ENCODE measurements at regions not wholly inside any gene's neighbourhood (a gene's known extent, or its start where the extent isn't known, plus 50 kb on each side); places are given as distances from the start of the nearest gene placed in this dataset.

DNA sequence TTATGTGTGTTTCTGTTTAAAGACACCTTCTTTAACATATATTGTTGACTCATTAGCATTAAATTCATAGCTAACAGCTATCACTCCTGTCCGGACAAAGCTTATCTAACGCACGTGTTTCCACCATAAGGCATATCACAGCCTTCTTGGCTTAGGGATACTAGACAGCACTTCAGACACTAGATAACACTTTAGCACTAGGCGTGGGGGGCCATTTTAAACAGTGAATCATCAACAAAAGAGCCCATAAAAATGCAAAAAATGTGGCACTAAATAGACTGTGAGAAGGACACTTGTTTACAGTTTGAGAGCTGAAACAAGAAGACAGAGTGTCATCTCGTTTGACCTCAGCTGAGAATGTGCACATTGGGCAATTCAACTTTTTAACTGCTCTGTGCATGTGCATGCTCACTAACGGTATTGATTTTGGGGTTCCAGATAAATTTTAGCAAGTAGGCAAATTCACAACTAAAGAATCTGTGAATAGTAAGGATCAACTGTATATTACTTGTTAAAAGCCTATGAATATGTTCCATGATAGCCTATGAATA is 58.9 kb upstream of the RAI2 start:
- no peak for DNase-seq

DNA sequence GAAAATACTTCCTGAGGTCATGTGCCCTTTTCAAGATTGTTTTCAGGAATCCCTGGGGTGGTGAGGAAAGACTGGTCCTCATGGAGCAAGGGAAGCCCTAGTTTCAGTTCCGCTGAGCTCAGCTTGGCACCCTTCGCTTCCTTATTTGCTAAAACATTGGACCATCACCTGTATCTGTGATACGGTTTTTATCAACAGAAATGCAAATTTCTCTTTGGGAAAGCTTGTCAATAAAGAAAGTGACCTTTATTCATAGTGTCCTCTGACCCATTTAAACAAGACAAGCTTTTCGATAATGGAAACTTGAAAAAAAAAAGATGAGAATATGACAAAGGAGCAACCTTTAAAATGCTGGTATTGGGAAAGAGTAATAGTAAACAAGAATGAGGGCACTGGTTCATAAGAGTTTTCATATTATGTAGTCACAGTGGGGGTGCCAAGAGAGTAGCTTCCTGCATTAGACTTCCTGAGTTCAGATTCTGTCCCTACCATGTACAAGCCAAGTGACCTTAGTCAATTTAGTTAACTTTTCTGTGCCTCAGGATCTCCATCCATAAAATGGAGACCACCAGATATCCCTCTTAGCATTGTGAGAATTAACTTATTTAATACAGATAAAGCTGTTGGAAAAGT is 57.0 kb upstream of the RAI2 start:
- no peak for DNase-seq

DNA sequence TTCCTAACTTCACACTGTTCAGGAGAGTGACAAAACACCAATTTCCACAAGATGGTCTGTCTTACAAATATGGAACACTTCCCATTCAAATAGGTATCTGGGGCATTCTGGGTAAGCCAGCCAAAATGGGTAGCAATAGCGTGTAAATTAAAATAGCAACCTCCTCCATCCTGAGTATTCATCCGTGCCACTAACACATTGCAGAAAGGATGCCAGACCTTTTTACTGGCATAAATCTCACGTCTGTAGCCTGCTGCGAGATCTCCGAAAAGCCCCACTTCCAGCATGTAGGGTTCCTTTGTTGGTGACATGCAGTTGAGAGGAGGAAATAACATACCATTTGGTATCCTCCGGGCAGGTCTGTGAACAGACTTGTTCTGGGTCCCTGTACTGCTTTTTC is 52.7 kb upstream of the RAI2 start:
- no peak for DNase-seq
